HG02571 (cell line): ENCODE measurements at regions not wholly inside any gene's neighbourhood (a gene's known extent, or its start where the extent isn't known, plus 50 kb on each side); places are given as distances from the start of the nearest gene placed in this dataset.
"Not testable (repeated sequence)": the region's sequence is repeated elsewhere in the genome, so short reads cannot be mapped to it uniquely, and the experiment has no call there.

Source experiments
- ATAC-seq: cut with Tn5 transposase; IDR thresholded peaks from one replicate; pipeline ENCODE4 v1.9.1; 2021; ENCODE audit warnings: mild to moderate bottlenecking, moderate library complexity; ENCODE audit not compliant: unreplicated experiment

DNA sequence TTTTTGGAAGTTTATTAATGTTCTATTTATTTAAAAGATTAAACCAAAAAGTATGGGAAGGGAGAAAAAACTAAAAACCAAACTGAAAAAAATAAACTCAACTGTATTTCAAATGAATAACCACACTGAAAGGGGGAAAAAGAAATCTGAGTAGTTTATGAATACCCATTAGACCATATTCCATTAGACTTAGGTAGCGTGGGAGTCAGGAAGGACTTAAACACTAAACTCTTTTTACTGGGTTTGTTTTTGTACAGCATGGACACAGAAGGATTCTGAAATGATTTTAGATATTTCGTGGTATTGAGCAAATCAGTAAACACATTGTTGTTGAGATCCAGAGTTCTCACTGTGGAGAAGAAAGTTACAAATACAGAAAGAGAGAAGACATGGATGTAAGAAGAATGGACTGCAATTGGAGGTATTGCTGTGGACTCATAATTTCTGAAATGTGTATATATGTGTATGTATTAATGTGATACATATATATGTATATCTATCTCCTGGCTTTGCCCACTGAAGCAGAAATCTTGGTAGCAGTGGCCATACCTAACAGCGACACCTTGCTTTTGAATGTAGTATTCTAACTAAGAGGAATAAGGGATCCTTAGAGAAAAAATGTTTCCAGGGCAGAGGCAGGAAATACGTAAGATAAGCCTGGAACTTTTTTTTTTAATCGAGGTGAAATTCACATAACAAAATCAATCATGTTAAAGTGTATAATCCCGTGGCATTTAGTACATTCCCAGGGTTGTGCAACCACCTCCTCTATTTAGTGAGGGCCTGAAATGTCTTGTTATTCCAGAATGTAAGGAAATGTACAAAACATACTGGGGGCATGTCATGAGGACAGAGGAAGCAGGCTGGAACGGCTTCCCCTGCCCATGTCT is 228.8 kb downstream of the SMARCA2 start:
- no peak for ATAC-seq

DNA sequence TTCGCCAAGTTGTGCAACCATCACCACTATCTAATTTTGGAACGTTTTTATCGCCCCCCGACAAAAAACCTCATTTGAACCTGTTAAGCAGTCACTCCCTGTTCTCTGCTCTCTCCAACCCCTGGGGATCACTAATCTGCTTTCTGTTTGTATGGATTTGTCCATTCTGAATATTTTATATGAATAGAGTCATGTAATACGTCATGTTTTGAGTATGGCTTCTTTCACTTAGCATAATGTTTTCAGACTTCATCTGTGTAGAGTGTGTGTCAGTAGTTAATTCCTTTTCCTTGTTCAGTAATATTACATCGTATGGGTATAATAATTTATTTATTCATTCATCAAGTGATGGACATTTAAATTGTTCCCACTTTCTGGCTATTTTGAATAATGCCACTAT is 232.2 kb downstream of the SMARCA2 start:
- ATAC-seq, result no peak

DNA sequence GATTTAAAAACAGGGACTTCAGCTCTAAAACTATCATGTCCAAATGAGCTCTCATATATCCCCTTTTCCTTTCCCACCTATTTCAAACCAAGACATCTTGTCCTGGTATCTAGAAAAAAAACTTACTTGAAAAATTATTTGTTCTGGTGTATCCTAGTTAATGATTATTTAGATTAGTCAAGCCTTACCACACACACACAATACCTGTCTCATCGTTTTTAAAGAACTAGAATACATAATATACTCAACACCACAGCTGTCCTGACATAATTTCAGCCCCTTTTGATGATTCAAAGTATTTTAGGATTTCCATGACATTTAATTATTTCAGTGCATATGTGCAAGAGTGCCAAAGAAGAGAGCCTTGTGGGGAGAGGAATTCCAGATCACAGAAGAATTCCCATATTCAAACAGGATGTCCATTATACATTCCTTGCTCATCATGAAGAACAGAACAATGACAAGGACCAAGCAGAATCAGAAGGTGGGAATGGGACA is 233.7 kb downstream of the SMARCA2 start:
- no peak for ATAC-seq

DNA sequence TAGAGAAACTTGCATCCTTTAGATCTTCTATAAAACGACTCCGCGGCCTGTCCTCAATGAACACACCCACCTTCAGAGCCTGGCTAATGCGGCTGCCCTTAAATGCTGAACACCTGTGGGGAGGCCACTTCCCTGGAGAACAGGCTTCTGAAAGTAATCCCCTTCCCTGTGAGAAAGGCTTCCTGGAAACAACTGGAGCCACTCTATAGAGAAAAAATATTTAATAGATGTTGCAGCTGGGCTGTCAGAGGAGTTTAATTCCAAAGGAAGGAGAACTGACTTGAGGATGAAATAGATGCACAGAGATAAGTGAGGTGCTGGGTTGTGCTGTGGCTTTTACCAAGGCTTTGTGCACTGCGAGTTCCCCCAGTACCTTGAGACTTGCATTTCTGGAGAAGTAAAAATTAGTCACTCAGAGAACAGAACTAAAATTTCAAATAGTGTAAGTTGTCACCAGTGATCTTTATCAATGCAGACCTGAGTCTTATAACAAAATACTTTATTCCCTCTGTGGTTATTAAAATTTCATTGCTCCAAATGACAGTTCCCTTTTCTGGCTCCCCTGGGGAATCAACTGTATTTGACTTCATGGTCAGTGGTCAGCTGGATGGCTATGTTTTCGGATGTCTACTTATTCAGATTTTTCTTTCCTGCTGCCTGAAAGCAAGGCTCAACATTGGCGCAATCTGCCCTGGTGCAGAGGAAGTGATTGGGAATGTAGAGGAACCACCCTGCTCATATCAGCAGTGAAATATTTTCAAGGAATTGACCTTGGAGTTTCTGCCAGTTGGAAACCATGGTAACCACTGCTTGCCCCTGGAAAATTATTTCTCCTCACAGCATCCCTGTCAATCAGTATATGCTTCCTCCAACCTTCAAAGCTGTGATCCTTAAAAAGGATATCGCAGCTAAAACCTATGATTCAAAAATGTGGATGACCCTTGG is 238.8 kb downstream of the SMARCA2 start:
- ATAC-seq, result no peak

DNA sequence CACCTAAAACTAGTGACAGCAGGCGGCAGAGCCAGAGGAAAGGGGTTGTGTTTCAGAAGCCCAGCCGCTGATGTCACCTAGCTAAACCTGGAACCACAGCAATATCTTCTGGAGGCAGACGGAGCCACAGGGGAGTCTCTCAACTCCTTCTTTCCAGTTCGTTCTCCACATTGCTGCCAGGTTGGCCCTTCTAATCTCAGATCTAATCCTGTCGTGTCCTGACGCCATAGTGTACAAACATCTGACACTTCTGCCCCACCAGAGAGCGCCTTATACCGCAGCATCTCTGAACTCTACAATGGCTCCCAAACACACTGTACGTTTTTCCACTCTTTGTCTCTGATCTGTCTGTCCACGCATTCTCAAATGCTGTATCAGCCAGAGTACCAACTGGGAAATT is 240.0 kb downstream of the SMARCA2 start:
- ATAC-seq, result no peak

DNA sequence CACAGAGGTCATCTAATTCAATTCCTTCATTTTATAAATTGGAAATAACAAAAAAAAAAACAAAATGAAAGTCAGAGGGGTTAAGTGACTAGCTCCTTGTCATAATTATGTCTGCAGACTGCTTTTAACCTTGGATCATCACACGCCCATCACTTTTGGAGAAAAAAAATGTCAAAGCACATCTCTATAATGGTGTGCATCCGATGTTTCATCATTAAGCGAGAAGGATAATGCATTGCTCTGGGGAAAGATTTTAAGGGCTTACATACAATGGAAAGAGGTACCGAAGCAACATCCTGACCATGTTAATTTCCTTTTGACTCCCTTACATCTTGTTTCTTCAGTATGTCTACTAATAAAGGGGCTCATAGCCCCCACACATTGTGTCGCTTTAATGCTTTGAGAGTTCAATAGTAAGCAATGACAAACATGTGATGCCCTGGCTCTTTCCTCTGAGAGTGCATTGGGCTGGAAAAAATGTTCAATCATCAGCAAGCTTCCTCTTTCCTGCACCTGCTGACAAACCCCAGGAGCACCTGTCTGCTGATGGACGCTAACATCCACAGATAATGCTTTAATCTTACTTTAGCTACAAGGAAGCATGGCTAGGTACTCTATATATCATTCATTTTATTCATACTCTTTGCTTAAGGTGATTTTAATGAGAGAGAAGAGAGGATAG is 242.2 kb downstream of the SMARCA2 start:
- ATAC-seq, result no peak

DNA sequence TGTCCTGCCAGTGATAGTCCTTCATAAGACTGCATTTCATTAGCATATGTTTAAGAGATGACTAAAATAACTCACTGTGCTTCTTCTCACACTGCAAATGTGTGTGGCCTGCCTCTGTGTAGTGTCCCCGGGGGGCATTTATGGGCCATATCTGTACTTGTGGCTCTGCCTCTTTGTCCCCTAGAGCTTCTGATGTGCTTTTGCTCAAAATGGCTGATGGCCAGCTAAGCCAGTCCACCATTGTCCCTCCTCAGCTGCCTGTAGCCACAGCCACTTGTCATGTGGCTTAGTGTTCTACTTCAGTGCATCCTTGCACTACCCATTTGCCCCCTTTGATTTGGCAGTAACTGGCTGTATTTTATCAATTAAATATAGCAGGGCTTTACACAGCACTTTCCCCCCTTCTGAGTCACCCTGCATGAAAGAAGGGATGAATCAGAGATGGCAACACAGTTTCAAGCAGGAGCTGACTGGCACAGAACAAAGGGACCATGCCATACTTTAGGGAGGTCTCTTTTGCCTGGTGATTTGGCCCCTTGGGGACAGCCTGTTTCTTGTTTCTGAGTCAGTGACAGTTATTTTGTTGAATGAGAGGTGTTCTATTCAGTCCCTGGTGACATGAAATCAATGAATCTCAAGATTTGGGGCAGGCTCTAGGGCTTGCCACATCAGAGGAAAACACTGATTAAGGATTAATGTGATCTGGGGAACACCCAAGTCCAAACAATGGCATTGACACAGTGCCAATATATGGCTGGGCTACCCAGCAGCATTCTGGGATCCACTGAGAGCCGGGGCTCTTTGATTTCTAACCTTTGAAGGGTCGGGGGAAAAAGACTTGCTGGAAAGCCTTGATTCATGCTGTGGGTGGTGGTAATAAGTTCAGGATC is 245.5 kb downstream of the SMARCA2 start:
- no peak for ATAC-seq

DNA sequence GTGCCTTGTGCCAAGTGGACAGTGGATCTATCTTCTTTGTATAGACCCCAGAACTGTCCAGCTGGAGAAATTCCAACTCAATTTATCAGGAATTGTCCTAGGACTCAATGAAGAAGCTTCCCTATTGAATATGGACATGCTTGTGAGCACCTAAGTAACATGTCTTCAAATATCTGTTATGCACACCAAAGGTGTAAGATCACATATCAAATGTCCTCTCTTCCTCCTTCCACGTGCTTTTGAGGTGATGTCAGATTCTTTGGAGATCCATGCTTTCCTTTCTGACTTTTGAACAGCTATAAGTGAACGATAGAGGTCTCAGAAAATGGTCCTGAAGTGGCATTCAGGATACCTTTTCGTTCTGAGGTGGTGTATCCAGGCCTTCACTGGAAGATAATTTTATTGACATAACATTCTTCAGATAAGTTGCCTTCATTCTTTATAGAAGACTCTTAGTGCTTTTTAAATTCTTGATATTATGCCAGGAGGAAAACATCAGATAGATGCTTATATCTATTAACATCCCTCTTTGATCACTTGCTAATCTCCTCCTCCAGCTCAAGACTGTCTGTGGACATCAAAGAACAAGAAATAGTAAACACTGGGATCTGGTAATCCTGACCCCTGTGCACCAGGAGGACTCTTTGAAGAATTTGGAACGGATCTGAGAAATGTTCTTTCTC is 246.4 kb downstream of the SMARCA2 start:
- ATAC-seq, result no peak

DNA sequence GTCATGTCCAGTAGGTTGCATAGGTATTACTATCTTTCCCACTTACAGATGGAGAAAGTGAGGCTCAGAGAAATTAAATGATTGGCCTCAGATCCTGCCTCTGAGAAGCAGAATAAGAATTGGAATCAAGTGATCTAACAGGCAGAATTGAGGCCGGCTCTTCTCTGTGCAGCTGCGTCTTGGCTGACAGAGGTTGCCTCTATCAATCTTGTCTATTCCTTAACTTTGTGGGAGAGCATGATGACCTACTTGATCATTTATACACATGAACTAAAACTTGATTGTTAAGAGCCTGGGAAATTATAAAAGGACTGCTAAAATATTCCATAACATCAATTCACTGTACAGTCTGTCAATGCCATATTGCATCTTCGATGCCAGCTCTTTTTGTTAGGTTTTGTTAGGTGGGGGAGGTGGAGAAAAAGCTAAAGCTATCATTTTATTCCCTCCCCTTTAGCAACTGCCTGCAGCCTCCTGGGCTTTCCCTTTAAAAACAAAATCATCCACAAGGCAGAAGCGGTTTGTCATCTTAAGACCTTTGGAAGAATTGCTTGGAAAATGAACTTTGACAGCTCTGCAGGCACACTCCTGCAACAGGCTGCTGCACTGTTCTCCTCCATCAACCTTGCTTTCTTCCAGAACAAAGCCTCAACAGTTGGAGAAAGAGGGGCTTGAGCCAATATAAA is 247.4 kb downstream of the SMARCA2 start:
- no peak for ATAC-seq

DNA sequence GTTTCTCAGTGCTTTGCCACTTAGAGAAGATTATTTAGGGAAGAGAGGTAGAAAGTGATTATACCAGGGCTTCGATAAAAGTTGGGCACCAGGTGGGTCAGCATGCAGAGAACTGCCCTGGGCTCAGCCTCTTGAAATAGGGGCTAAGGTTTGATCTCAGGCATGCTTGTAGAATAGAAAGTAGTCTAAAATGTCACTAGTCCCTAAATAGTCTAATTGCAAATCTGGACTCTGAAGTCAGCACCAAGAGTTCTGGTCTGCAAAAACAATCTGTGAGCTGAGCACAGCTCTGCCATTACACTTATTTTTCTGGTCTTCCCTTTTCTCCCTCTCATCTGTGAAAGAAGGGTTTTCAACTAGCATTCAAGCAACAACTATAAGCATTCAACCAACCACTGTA is 248.0 kb downstream of the SMARCA2 start:
- no peak for ATAC-seq

DNA sequence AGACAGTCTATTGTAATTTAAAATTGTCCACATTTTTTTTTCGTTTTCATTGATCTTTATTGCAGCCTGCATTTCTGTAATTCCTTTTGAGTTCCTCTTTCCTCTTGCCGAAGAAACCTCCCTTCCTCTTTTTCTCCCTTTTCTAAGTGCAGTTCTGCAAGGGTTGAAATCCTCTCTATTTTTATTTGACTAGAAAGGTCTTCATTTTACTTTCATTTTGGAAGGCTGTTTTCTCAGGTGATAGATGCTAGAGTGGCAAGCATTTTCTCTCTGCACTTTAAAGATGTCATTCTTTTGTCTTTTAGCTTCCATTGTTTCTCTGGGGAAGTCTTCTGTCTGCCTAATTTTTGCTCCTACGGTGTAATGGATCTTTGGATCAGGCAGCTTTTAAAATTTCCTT is 248.5 kb downstream of the SMARCA2 start:
- ATAC-seq, result no peak

DNA sequence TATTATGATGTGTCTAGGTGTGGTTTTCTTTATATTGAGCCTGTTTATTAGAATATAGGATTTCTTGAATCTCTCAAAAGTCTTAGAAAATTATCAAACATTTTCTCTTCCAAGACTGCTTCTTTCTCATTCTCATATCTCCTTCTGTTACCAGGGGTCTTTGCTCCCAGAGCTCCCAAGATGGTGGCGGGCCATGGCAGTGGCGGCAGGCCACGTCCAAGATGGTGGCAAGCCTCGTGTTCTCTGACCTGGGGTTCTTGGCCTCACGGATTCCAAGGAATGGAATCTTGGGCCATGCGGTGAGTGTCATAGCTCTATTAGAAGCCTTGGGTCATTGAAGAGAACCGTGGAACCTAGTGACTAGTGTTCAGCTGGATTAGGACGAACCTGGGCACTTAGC is 248.9 kb downstream of the SMARCA2 start:
- ATAC-seq, result no peak

DNA sequence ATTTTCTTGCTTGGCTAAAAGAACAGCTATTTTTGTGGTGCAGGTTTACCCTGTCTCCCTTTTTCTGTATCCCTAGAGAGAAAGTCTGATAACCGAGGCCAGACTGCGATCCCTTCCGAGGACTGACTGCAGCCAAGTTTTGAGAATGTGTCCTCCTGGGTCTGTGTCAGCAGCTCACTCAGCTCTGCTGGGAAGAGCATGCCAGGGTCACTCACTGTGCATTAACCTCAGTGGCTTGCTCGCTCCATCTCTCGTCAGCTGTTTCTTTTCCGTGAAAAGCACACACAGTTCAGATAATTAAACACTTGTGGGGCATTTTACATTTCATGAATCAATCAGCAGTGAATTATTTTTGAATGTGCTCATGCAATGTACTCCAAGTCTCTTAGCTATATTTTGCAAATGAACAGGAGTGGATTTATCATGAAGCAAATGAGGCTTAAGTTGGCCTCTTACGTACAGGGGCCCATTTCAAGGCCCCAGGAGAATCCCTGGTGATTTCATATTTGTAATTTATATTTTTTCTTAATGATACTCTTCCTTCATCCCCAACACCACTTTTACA is 252.1 kb downstream of the SMARCA2 start:
- ATAC-seq, result no peak

DNA sequence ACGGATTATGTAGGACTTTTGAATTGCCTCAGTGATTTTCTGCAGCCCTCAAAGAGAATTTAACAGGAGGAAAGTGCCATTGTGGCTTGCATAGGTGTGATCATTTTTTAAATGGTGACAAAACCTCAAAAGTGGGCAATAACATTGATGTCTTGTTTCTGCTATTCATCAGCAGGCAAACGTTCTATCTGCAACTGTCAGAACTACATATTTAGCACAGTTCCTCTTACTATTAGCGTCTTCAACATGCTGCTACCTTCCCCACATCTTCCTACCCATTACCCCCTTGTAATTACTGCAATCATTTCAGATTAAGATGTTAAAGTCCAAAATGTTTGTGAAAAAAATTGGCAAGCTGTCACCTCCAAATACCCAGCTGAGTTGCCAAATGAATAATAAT is 254.6 kb downstream of the SMARCA2 start:
- ATAC-seq, result no peak

DNA sequence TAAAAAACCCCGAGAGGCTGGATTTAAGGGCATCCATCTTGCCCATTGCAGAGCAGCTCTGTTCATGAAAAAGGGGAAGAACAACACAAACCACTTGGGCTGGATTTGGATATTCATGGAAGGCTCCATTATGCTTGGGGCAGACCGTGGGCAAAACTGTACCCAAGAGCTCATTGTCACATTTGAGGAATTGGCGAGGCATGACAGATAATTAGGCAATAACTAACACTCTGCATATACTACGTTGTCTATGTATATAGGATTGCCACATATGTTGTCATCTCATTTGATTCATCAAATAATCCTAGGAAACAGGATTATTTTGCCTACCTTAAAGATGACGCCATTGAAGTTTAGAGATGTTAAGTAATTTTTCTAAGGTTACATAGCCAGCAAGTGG is 255.4 kb downstream of the SMARCA2 start:
- ATAC-seq, result no peak

DNA sequence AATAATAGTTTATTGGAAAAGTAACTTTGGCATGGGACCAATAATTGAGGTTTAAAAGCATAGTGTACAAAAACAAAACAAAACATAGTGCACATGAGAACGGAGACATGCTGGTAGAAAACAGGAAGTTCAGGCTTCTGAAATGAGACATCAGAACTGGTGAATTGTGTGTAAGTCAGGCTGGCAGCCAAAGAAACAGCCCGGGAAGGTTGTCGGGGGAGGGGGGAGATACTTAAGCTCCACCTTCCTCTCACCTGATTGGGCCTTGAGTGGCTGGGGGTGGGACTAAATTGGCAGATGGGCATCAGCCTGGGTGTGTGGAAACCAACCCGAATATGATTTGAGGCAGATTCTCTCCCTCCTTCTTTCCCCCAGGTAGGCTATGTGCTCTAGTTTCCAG is 256.3 kb downstream of the SMARCA2 start:
- ATAC-seq, result no peak

DNA sequence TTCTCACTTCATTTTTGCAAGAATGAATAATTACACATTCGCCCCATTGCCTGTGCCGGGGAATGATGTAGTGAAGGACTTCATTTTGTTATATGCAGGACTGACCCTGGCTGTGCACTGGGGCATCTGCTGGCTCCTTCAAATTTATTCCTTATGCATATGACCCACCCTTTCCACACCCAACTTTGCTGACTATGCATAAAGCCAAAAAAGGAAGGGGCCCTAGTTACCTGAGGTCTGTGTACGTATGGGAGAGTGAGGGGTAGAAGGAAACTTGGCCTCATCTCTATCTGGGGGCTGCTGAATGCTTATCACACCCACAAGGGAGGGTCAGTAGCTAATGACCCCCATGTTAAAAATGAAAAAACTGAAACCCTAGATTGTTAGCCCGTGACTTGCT is 259.6 kb downstream of the SMARCA2 start:
- no peak for ATAC-seq

DNA sequence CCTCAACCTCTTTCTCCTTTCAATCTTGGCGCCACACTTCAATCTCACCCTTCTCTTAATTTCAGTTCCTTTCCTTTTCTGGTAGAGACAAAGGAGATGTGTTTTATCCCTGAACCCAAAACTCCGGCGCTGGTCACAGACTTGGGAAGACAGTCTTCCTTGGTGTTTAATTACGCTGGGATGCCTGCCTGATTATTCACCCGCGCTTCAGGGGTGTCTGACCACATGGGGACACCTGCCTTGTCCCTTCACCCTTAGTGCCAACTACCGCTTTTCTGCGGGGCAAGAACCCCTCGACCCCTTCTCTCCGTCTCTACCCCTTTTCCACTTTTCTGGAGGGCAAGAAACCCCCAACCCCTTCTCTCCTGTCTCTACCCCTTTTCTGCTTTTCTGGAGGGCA is 261.1 kb downstream of the SMARCA2 start:
- ATAC-seq, result no peak

DNA sequence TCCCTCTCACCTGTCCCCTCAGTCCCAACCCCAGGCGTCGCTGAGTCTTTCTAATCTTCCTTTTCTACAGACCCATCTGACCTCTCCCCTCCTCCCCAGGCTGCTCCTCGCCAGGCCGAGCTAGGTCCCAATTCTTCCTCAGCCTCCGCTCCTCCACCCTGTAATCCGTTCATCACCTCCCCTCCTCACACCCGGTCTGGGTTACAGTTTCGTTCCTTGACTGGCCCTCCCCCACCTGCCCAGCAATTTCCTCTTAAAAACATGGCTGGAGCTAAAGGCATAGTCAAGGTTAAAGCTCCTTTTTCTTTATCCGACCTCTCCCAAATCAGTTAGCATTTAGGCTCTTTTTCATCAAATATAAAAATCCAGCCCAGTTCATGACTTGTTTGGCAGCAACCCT is 262.0 kb downstream of the SMARCA2 start:
- ATAC-seq, result not testable (repeated sequence)
